Sigmoid colon (tissue), 3 donors: ENCODE measurements at regions not wholly inside any gene's neighbourhood (a gene's known extent, or its start where the extent isn't known, plus 50 kb on each side); places are given as distances from the start of the nearest gene placed in this dataset.

Source experiments
- POLR2A ChIP-seq, 2 donors: fragments of 450-650 bp; IDR thresholded peaks; one replicate each; pipeline ENCODE4 v1.6.1; 2016; ENCODE audit warnings: antibody characterized with exemption in 2 of 2, mild to moderate bottlenecking in 2 of 2, moderate library complexity in 2 of 2
- TF ChIP-seq, protein P1 (sequence below), 4 experiments: fragments of 450-650 bp in 3 of 4; fragments of 200-600 bp in 1 of 4; IDR thresholded peaks; one replicate each; pipeline ENCODE4 v1.5.1; 2016 to 2019; ENCODE audit warnings: antibody characterized with exemption in 4 of 4, mild to moderate bottlenecking in 3 of 4, moderate library complexity in 2 of 4

DNA sequence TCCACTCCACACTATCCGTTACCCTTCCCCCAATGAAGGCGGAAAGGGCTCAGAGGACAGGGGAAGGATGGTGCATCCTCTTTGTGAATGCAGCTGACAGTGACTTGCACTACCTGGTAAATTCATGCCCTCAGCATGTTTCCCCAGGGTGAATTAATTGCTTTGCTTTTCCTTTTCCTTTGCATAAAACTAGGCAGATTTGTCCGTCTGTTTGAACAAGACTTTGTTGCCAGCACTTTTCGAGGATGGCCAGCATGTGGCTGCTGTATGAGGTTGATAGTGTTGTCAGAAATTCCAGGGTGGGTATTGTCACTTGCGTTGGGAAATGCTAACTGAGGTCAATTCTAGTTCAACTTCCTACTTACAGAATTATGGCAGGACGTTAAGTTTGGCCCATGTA, 79.0 kb upstream of the RARB start:
- TF ChIP-seq, protein P1, sequence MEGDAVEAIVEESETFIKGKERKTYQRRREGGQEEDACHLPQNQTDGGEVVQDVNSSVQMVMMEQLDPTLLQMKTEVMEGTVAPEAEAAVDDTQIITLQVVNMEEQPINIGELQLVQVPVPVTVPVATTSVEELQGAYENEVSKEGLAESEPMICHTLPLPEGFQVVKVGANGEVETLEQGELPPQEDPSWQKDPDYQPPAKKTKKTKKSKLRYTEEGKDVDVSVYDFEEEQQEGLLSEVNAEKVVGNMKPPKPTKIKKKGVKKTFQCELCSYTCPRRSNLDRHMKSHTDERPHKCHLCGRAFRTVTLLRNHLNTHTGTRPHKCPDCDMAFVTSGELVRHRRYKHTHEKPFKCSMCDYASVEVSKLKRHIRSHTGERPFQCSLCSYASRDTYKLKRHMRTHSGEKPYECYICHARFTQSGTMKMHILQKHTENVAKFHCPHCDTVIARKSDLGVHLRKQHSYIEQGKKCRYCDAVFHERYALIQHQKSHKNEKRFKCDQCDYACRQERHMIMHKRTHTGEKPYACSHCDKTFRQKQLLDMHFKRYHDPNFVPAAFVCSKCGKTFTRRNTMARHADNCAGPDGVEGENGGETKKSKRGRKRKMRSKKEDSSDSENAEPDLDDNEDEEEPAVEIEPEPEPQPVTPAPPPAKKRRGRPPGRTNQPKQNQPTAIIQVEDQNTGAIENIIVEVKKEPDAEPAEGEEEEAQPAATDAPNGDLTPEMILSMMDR (IDR thresholded peaks at IDR 0.05): no peak
- TF ChIP-seq POLR2A (IDR thresholded peaks at IDR 0.05): no peak
